ENCODE measurements at regions not wholly inside any gene's neighbourhood (a gene's known extent, or its start where the extent isn't known, plus 50 kb on each side); places are given as distances from the start of the nearest gene placed in this dataset.

DNA sequence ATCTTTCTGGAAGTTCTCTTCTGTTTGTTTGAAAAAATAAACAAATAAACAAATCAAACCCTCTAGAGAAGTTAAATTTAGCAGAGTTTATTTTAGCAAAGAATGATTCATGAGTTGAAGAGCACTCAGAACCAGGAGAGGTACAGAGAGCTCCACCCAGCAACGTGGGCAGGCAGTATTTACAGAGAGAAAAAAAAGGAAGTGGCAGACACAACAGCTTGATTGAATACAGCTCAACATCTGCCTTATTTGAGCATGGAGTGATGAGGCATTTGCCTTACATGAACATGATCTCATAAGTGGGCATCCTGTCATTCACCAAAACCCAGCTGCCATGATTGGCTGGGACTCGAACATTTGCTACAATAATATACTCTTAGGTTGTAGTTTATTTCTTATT, 381.6 kb upstream of the ADAMTS16 start:
- DNase-seq: no peak

DNA sequence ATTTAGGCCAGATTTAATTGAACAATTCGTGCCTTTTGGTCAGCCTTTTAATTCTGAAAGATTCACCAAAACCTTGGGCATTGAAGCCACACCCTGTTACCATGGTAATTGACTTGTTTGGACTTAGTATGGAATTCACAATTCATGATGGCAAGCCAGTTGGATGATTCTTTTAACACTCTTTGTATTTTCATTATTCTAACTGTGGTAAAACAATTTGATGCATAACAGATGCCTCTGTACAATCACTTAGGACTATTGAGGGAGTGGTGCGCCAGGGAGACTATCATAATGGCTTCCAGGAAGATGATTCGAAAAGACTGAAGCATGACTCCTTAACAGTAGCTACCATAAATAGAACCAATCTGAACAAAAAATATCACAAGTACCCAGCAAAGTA, 381.1 kb upstream of the ADAMTS16 start:
- DNase-seq: no peak

DNA sequence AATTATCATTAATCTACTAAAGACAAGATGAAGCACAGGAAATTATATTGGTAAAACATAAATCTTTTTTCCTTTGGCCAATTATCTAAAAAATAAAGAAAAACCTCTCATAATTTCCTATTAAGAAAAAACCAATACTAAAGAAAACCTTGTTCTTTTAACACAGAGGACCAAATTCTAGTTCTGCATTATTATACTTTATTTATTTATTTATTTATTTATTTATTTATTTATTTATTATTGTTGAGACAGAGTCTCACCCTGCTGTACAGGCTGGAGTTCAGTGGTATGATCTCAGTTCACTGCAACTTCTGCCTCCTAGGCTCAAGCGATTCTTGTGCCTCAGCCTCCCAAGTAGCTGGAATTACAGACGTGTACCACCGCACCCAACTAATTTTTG, 377.8 kb upstream of the ADAMTS16 start:
- DNase-seq: no peak

DNA sequence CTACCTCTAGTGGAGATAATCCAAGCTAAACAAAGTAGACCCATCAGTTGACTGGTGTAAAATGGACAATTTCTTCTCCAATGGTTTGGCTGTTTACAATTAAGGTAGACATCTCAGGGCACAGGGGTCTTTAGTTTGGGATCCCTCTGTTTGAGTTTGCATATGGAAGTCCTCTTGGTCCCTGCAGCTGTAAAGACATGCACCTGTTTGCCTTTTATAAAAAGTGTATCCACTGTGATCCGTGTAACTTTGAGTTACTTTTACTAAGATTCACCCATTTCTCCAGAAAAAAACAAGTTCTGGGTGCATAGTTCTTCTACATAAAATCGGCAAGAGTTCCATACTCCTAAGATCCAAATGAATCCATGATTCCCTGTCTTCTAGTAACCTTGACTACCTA, 374.7 kb upstream of the ADAMTS16 start:
- no peak for DNase-seq

DNA sequence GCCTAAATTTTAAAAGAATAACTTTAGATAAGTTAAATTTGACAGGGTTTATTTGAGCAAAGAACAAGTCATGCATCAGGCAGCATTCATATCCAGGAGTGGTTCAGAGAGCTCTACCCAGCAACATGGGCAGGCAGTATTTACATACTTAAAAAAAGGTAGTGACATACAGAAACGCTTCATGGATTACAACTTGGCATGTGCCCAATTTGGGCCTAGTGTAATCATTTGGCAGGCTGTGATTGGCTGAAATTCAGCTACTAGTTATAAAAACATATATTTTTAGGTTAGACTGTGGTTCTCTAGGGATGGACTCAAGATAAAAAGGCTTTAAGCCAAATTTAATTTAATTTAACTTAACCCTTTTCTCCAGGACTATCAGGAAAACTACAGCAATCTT, 374.0 kb upstream of the ADAMTS16 start:
- no peak for DNase-seq

DNA sequence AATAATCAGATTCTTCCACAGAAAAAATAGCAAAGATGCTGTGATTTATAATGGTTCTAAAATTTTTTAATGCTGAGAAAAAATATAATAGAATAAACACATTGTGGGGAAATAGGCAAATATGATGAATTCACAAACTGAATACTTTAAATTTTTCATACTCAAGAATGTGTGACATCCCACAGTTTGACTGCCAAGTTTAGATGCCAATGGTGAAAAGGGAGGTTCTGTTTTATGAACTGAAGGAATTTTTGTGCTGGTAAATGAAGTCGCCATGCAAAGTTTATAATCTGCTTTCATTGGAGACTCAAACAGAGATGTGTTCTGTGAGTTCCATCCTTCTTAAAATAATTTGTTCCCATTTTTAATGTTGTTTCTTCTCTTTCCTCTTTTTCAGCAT, 367.5 kb upstream of the ADAMTS16 start:
- DNase-seq: peak; percentile 67

DNA sequence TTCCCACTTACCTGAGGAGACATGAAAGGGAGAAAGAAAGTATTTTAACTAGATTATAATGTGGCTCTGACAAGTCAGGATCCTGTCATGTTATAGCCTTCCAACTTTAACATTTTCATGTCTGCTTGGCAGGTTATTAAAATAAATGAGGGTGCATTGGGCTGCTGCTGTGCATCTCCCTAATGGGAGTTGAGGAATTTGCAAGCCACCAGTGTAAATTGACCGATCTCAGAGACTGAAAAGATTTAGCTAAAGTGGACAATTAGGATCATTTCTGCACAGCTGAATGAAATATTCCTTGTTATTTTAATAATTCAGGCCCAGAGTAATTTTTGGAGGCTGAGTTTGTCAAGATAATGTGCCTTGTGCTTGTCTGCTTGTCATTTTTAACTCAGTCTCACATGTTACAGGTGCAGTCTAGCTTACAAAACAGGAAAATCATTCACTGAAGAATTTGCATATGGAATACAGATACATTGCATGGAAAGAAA, 366.3 kb upstream of the ADAMTS16 start:
- DNase-seq: no peak

DNA sequence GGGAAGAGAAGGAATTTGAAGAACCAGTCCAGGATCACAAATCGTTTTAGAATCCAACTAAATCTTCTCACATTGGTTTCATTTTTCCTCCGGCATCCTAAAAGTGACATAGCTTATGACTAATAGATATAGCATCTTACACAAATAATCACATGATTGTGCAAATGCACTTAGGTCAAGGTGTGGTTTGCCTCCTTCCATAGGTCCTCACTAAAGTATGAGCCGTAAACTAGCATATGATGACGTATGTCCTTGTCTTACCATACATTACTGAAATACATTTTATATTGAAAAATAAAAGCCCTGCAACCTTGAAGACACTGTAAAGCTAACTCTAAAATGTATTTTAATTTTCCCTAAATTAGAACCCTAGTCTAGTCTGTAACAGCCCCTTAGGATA, 362.7 kb upstream of the ADAMTS16 start:
- no peak for DNase-seq

DNA sequence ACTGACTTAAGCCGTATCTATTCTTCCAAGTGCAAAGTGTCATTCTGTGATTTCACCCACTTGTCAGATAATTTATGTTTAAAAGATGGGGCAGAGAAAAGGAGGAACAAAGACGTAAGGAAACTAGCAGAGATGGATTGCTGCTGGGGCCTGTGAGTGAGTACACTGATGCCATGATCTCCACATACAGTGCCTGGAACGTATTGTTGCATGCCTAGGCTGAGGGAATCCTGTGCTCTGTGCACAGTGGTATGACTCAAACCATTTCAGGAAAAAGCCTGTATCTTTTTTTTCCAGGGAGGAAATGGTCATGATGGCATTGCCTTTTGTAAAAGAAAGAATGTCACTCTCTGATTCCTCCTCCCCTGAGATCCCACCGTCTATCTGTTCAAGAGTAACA, 359.5 kb upstream of the ADAMTS16 start:
- peak; percentile 25 for DNase-seq

DNA sequence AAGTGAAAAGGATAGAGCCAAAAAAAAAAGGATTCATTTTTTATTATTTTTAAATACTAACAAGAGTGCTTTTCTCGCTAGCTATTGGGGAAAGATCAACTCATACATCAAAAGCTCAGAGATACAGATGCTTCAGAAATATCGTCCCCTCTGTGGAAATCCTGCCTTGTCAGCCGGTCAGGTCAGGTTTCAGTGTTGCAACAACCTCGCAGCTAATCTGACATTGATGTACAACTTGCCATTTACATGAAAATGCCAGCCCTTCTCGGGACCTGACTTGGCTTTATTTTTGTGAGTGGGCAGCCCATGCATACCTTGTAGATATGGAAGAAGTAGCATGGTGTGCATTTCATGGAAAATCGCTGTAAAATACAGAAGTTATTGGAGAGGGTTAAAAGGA, 358.8 kb upstream of the ADAMTS16 start:
- DNase-seq: no peak

DNA sequence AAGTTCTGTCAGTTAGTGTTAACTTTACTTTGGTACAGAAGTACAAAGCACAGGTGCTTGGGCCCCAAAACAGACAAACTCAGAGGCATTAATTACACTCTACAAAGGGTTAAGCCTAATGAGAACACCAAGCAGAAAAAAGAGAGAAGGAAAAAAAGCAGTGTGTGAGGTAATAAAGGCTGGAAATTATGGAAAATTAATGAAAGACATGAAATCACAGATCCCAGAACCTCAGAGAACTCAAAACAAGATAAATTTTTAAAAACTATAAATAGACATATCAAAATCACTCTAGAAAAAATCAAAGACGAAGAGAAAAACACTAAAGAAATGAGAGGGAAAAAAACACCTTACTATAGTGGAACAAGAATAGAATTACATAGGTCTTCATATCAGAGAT, 354.2 kb upstream of the ADAMTS16 start:
- DNase-seq: no peak

DNA sequence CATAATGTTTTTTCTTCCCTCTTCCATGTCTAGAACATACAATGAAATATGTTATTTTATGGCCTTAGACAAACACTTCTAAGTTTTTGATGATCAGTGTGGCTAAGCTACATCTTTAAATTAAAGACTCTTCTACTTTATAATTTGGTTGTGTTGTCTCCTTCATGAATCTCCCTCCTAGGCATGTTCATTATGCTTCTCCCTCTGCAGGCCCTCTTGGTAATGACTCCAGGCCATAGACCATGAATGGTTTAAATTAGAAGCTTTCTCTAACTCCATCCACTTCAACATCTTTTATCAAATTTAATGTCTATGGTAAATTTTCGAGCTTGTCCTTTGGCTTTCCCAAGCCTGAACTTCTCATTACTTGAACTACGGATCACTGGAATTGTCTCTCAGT, 342.7 kb upstream of the ADAMTS16 start:
- DNase-seq: no peak

DNA sequence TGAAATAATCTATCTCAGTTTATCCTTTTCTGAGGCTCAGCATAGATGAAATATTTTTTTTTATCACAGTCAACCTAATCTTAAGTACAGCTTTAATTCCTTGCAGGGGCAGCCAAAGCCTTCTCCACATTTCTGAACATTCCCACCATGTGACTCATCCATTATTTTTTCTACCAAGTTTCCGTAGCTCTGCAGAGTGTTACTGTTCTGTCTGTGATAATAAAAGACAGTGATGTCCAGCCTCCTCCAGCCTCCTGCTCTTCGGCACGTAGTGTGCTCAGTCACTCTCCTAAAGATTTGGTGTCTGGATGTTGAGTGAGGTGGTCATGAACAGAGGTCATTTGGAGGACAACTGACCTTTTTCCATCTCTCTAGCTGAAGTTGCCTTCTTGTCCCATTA, 338.1 kb upstream of the ADAMTS16 start:
- DNase-seq: peak; percentile 88

DNA sequence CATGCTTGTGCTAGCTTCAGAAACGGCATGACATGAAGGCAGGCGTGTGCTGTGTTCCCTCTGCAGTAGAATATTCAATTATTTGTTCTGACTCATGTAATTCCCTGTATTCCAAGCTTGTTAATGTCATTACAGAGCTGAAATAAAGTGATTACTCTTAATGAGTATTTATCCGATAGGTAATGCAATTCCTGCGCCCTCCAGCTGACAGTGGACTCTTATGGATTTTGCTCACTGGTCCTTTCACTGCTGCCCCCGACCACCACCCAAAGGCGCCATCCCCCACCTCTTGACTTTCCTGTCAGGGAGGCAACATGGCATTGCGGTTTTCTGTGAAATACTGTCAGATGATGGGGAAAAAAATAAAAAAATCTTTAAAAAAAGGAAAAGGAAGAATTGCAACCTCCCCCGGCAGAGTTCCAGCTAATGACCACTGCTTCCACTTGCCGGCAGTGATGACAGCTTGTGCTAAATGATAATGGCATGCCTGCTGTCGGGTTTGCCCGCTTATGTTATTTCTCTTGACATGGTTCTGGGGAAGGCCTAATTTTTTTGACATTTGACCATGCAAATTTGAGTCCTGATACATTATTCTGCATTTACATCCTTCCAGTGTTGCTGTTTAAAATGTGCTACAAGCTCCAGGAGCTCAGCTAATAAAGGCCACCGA, 335.3 kb upstream of the ADAMTS16 start:
- DNase-seq: no peak

DNA sequence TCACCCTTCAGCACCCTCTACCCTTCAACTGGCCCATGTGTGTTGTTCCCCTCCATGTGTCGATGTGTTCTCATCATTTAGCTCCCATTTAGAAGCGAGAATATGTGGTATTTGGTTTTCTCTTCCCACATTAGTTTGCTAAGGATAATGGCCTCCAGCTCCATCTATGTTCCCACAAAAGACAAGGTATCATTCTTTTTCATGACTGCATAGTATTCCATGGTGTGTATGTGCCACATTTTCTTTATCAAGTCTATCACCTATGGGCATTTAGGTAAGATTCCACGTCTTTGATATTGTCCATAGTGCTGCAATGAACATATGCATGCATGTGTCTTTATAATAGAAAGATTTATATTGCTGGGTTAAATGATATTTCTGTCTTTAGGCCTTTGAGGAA, 325.1 kb upstream of the ADAMTS16 start:
- no peak for DNase-seq

DNA sequence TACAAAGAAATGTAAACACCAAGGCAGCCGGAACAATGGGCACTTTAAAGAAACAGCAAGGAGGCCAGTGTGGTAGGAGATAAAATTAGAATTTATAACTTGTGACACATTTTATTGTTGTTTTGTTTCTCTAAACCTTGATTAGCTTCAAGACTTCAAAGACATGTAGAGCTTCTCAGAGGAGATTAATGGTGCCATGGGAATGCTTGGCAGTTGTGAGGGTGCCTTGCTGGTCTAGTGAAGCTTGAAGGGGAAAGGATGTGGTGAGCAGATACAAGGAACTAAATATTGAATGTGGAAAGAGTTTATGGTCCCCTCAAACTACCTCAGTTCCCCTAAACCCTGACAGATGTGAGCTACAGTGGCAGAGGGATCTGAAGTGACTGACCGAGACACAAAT, 322.4 kb upstream of the ADAMTS16 start:
- no peak for DNase-seq

DNA sequence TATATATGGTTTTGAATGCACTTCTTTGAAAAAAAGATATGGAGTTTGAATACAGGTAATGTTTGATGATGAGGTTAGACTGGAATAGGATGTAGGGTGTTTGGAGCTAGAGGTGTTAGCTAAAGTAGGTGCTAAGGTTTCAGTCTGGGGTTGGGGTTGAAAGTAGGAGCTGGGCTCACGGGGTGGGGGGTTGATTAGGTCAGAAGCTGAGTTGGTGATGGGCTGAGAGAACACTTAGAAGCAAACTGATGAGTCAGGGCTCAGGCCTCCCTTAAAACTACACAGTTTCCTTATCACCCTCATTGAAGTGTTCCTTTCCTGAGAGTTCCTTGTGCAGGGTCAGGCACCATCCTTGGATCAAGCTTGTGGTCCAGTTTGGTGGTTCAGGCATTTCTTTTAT, 308.8 kb upstream of the ADAMTS16 start:
- no peak for DNase-seq

DNA sequence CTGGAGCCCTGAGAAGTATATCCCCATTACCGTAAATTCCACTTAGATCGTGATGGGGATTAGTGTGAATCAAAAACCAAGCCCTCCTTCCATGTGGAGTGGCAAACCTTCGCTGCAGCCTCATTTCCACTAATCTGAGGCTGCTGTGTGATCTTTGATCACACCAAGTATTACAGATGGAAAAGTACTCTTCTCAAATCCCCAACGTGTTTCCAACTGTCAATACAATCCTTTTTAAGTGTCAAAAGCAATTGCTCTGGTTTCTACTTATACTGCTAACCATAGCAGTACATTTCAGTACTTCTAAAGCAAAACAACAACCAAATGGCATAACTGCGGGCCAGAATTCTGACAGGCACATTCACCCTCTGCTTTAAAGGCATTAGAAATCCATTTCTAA, 307.7 kb upstream of the ADAMTS16 start:
- no peak for DNase-seq

DNA sequence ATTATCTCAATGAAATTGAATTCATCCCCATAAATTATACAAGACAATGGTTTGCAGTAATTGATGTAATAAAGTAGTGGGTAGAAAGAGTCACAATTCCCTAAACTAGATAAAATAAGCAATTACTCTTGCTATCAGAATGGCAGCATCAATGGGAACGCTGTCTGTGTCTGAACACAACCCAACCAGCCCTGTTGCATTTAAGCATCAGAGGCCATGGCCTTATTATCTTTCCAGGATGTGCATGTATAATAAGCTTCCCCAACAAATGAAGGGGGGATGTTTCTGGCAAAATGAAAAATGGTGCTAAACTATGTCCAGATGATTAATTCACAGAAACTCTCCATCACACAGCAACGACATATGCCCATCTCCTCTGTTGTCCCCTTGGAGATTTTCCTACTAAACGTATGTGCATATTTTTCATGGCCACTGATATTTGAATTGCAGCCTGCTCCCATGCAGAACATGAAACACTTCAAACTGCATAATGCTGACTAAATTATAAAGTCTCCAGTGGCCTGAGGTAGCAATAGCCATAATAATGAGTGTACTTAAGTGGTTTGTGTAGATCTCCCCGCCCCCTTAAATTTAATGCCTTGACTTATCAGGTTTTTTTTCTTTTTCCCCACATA, 306.9 kb upstream of the ADAMTS16 start:
- DNase-seq: no peak

DNA sequence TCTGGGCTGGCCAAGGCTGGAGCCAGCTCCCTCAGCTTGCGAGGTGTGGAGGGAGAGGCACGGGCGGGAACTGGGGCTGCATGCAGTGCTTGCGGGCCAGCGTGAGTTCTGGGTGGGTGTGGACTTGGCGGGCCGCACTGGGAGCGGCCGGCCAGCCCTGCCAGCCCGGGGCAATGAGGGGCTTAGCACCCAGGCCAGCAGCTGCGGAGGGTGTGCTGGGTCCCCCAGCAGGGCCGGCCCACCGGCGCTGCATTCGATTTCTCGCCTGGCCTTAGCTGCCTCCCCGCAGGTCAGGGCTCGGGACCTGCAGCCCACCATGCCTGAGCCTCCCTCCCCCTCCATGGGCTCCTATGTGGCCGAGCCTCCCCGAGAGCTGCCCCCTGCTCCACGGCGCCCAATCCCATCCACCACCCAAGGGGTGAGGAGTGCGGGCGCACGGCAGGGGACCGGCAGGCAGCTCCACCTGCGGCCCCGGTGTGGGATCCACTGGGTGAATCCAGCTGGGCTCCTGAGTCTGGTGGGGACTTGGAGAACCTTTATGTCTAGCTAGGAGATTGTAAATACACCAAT, 302.6 kb upstream of the ADAMTS16 start:
- DNase-seq: no peak

DNA sequence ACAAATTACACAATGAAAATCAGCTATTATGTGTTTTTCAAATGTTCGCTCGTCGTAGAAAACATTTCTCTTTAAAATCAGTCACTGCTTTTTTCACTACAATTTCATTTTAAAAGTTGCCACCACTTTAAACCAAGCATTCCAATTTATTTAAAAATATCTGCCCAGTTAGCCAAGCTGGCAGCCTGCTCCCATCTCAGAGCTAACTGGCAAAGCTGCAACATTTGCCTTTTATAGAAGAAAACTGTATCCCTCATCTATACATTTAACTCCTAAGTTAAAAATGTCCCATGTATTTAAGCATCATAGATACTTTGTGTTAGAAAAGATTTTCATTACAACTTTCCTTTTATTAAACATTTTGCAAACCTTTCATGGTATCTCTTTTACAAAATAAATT, 294.9 kb upstream of the ADAMTS16 start:
- DNase-seq: no peak

DNA sequence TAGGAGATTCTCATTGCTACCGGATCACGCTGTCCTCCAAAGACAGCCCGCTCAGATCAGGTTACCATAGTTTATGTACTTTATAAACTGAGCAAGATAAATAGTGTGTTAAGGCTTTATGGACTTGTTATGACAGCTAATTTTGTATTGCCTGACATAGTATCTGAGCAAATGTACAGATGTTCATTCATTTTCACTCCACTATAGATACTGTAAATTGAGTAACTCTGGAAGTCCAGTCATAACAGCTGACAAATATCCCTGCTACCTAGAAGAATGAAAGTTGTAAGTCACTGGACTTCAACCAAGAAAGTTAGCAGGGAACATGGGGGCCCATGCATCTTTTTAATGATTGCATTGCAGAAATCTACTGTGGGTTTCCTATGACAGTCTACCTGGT, 292.4 kb upstream of the ADAMTS16 start:
- no peak for DNase-seq

DNA sequence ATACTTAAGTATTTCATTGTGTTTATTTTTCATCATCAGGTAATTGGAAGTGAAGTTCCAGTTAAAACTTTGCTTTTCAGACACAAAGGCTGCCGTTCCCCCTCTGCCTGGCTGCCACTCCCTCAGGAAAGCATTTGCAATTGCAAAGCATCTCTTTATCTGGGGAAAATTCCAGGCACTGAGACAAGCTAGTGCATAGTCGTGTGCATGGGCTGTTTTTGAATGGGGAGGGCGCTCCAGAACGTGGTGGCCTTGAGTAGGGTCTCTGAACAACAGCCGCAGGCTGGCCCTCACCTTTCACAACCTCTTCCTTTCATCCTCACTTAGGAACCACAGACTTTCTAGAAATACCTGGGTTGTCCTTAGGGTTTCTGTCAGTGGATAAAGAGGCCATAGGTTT, 285.1 kb upstream of the ADAMTS16 start:
- DNase-seq: no peak

DNA sequence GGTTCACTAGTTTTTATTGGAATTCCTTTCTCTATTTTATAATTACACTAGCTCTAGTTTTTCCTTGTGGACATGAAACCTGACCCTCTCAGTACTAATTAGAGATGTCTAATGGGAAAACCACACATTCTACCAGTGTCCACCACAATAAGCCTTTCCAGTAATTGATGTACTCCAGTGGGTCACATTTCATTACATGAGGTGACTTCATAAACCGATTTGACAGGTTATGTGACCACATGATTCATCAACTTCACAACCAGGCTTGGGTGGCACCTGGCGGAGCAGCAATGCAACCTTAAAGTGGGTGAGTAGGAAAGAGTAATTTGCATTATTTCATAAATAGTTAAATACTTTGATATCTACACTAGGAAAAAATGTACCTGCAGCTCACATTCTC, 284.2 kb upstream of the ADAMTS16 start:
- no peak for DNase-seq

All from fibroblast of skin of back (primary cell).